ENCODE measurements at regions not wholly inside any gene's neighbourhood (a gene's known extent, or its start where the extent isn't known, plus 50 kb on each side); places are given as distances from the start of the nearest gene placed in this dataset.

GRCh38 chr11:42237701-42238235 is 778.3 kb upstream of the LRRC4C start:
- intact Hi-C loops (cut with DNase I), result no loop called here
- no peak for ATAC-seq
- DNase-seq, result no peak

GRCh38 chr11:42239188-42239587 is 779.7 kb upstream of the LRRC4C start:
- DNase-seq (no peak), ATAC-seq (peak; percentile 38 to 73)
- intact Hi-C loops (cut with DNase I), result no loop called here

- intact Hi-C loops (cut with DNase I), result no loop called here
- ATAC-seq, result no peak
- DNase-seq, result no peak
Observed at GRCh38 chr11:42243385-42243784, 783.9 kb upstream of the LRRC4C start.

GRCh38 chr11:42244376-42244775 is 784.9 kb upstream of the LRRC4C start:
- intact Hi-C loops (cut with DNase I), result no loop called here
- no peak for DNase-seq
- ATAC-seq, result no peak

- DNase-seq (no peak), ATAC-seq (no peak)
- intact Hi-C loops (cut with DNase I), result no loop called here
Observed at GRCh38 chr11:42249401-42249800, 789.9 kb upstream of the LRRC4C start.

GRCh38 chr11:42249956-42250355 is 790.5 kb upstream of the LRRC4C start:
- no peak for DNase-seq
- no peak for ATAC-seq
- intact Hi-C loops (cut with DNase I), result no loop called here

GRCh38 chr11:42251984-42252383 is 792.5 kb upstream of the LRRC4C start:
- ATAC-seq (no peak), DNase-seq (no peak)
- intact Hi-C loops (cut with DNase I), result no loop called here

- DNase-seq, result no peak
- intact Hi-C loops (cut with DNase I), result no loop called here
- no peak for ATAC-seq
Observed at GRCh38 chr11:42253156-42253555, 793.7 kb upstream of the LRRC4C start.

- DNase-seq, result no peak
- no peak for ATAC-seq
- intact Hi-C loops (cut with DNase I), result no loop called here
Observed at GRCh38 chr11:42255906-42256305, 796.5 kb upstream of the LRRC4C start.

GRCh38 chr11:42257534-42257933 is 798.1 kb upstream of the LRRC4C start:
- DNase-seq, result no peak
- intact Hi-C loops (cut with DNase I), result no loop called here
- ATAC-seq, result no peak

GRCh38 chr11:42265072-42265471 is 805.6 kb upstream of the LRRC4C start:
- no peak for DNase-seq
- intact Hi-C loops (cut with DNase I), result no loop called here
- no peak for ATAC-seq

- no peak for ATAC-seq
- intact Hi-C loops (cut with DNase I), result no loop called here
- no peak for DNase-seq
Observed at GRCh38 chr11:42271306-42271705, 811.9 kb upstream of the LRRC4C start.

GRCh38 chr11:42273977-42274376 is 814.5 kb upstream of the LRRC4C start:
- no peak for ATAC-seq
- DNase-seq, result no peak
- intact Hi-C loops (cut with DNase I), result no loop called here

GRCh38 chr11:42296910-42297309 is 837.5 kb upstream of the LRRC4C start:
- DNase-seq (no peak), ATAC-seq (no peak)
- intact Hi-C loops (cut with DNase I), result no loop called here

- ATAC-seq (no peak), DNase-seq (no peak)
- intact Hi-C loops (cut with DNase I), result no loop called here
Observed at GRCh38 chr11:42299780-42300179, 840.3 kb upstream of the LRRC4C start.

- intact Hi-C loops (cut with DNase I), result no loop called here
- ATAC-seq (no peak), DNase-seq (no peak)
Observed at GRCh38 chr11:42301777-42302176, 842.3 kb upstream of the LRRC4C start.

GRCh38 chr11:42311514-42311913 is 852.1 kb upstream of the LRRC4C start:
- no peak for DNase-seq
- no peak for ATAC-seq
- intact Hi-C loops (cut with DNase I), result no loop called here

GRCh38 chr11:42311944-42312343 is 852.5 kb upstream of the LRRC4C start:
- ATAC-seq, result no peak

GRCh38 chr11:42315267-42315666 is 855.8 kb upstream of the LRRC4C start:
- intact Hi-C loops (cut with DNase I), result no loop called here
- DNase-seq (no peak), ATAC-seq (no peak)

More at GRCh38 chr11:42311944-42312343, 852.5 kb upstream of the LRRC4C start:
- DNase-seq, result no peak
- intact Hi-C loops (cut with DNase I), result no loop called here

- no peak for DNase-seq
- no peak for ATAC-seq
- intact Hi-C loops (cut with DNase I), result no loop called here
Observed at GRCh38 chr11:42315846-42316245, 856.4 kb upstream of the LRRC4C start.

- ATAC-seq (no peak), DNase-seq (no peak)
- intact Hi-C loops (cut with DNase I), result no loop called here
Observed at GRCh38 chr11:42319921-42320320, 860.5 kb upstream of the LRRC4C start.

GRCh38 chr11:42329929-42330565 is 870.6 kb upstream of the LRRC4C start:
- intact Hi-C loops (cut with DNase I), result no loop called here
- DNase-seq (no peak), ATAC-seq (no peak)

All from left cardiac atrium (tissue), 4 donors.